ENCODE measurements at regions not wholly inside any gene's neighbourhood (a gene's known extent, or its start where the extent isn't known, plus 50 kb on each side); places are given as distances from the start of the nearest gene placed in this dataset.
"Not testable (repeated sequence)": the region's sequence is repeated elsewhere in the genome, so short reads cannot be mapped to it uniquely, and the experiment has no call there.

DNA sequence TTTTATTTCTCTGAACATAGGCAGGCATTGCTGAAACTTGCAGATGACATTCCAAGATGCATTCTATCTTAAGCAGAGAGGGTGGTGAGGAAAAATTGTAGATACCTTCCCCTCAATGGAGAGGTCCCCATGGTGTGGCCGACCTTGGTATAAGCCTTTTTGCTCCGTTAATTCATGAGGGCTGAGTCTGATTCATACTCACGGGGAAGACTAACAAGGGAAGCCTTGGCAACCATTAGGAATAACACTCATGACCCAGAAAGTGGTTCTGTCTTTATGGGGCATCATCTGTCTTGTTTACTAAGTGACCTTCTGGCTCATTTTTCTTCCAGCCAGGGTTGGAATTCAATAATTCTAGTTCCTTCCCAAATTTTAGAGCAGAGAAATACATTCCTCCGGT lies 148.3 kb downstream of the ADRA2C start:
- TF ChIP-seq, protein P1, sequence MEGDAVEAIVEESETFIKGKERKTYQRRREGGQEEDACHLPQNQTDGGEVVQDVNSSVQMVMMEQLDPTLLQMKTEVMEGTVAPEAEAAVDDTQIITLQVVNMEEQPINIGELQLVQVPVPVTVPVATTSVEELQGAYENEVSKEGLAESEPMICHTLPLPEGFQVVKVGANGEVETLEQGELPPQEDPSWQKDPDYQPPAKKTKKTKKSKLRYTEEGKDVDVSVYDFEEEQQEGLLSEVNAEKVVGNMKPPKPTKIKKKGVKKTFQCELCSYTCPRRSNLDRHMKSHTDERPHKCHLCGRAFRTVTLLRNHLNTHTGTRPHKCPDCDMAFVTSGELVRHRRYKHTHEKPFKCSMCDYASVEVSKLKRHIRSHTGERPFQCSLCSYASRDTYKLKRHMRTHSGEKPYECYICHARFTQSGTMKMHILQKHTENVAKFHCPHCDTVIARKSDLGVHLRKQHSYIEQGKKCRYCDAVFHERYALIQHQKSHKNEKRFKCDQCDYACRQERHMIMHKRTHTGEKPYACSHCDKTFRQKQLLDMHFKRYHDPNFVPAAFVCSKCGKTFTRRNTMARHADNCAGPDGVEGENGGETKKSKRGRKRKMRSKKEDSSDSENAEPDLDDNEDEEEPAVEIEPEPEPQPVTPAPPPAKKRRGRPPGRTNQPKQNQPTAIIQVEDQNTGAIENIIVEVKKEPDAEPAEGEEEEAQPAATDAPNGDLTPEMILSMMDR (IDR thresholded peaks at IDR 0.05): not testable (repeated sequence)
- not testable (repeated sequence) for TF ChIP-seq ZFX (IDR thresholded peaks at IDR 0.05; ENCODE audit: borderline replicate concordance)

Data from 22Rv1 (cell line).